Keratinocyte (primary cell): ENCODE measurements at regions not wholly inside any gene's neighbourhood (a gene's known extent, or its start where the extent isn't known, plus 50 kb on each side); places are given as distances from the start of the nearest gene placed in this dataset.

Source experiments
- CTCF ChIP-seq, 3 experiments: IDR thresholded peaks in 1 of 3; conservative IDR thresholded peaks in 1 of 3; optimal IDR thresholded peaks in 1 of 3; 2 replicates in 2 of 3; 3 replicates in 1 of 3; pipeline versions ENCODE3 to v1.5.1; 2011; ENCODE audit warnings: low read length in 3 of 3, mild to moderate bottlenecking in 3 of 3, moderate library complexity in 2 of 3, control low read depth in 1 of 3, inconsistent platforms in 1 of 3; ENCODE audit not compliant: insufficient read depth in 2 of 3; ENCODE audit errors: extremely low read depth in 1 of 3
- EZH2 ChIP-seq: IDR thresholded peaks from one replicate; pipeline ENCODE4 v1.6.1; 2012; ENCODE audit warnings: inconsistent platforms, mild to moderate bottlenecking, low read length, moderate library complexity

- TF ChIP-seq CTCF (optimal IDR thresholded peaks at IDR 0.05 in 1 of 3, IDR thresholded peaks at IDR 0.05 in 1 of 3, conservative IDR thresholded peaks at IDR 0.05 in 1 of 3; ENCODE audit: extremely low read depth in 1 of 3, insufficient read depth in 2 of 3, low read length in 3 of 3), result no peak
- no peak for TF ChIP-seq EZH2
Measured at GRCh38 chr4:27112587-27112986, 251.9 kb downstream of the STIM2 start.
